Eye (tissue), 1 donor: ENCODE measurements at regions not wholly inside any gene's neighbourhood (a gene's known extent, or its start where the extent isn't known, plus 50 kb on each side); places are given as distances from the start of the nearest gene placed in this dataset.
"Not testable (repeated sequence)": the region's sequence is repeated elsewhere in the genome, so short reads cannot be mapped to it uniquely, and the experiment has no call there.

Experiments used
- DNase-seq: peaks from one replicate; pipeline ENCODE4 v3.0.0-alpha.2; 2015

GRCh38 chr15:70242951-70243685, 145.4 kb upstream of the TLE3 start:
- no peak for DNase-seq

DNA sequence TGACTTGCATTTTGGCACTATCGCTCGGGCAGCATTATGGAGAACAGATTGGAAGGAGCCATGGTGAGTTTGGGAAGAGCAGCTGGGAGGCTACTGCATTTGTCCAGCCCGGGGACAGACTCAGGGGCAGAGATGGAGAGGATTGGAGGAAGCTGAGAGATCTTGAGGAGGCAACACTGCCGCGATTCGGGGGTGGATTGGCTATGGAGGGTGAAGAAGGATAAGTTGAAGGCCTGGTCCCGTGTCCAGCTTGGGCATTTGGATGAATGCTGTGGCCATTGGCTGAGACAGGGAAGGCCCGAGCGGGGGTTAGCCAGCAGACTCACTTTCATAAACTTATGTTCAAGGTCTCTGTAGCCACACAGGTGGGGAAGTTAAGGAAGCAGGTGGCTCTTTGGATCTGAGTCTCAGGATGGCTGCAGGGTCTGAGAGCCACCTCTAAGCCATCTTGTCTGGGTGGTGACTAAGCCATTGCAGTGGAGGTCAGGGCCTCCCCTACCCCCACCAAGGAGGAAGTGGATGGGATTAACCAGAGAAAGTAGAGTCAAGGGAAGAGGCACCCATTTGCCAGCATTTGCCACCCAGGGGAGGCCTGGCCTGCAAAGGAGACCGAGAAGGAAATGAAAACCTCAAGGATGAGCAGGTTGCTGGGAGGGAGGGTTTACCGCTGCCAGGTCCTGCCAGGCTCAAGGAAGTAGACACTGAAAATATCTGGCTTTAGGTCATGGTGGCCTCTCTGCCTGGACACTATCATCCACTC, 144.0 kb upstream of the TLE3 start:
- DNase-seq = no peak

DNA sequence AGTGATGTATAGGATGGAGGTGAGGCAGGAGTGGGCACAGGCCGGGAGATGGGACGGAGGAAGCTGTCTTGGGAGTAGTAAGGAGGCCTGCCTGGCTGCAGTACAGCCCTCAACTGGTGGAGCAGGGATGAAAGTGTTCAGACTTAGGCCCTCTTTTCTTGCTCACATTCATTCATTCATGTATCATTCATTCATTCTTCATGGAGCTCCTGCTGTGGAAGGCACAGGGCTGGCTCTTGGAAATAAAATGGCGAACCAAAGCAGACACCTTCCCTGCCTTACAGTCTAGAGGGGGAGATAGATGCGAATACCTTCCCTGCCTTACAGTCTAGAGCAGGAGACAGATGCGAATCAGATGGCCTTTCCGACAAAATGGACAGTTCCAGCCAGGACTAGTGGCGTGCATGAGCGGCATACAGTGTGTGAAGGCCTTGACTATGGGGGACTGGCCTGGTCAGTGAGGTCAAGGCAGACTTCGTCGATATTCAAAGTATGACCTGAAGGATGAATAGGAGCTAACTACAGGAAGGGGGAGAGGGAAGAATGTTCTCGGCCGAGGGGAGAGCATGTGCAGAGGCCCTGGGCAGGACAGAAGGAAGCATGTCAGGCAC, 143.2 kb upstream of the TLE3 start:
- no peak for DNase-seq

DNA sequence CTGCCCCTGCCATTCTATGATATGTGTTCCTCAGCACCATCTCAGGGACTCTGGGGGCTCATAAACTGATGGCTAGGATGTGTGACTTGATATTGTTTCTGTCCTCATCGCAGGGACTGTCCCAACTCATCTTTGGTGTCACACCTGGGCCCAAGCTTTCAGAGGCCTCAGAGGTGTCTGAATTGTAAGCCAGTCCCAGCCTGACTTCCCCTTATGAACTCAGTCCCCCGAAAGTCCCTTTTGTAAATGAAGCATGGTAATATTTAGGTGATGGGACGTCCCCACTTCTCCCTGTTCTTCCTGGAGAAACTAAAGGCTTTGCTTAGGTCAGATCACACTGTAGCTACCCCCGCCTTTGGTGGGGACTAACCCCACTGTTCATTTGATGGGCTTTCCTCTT, 142.4 kb upstream of the TLE3 start:
- no peak for DNase-seq

DNA sequence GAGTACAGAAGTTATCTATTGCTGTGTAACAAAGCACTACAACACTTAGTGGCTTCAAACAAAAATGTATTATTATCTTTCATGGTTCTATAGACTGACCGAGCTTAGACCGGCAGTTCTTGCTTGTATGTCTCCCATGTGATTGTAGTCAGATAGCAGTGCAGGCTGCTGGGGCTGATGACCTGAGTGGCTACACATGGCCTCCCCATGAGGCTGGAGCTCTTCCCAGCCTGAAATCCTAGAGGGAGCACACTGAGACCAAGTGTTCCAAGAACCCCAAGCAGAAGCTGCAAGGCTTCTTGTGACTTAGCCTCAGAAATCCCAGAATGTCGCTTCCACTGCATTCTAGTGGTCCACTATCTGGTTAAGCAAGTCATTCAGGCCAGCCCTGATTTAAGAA, 141.2 kb upstream of the TLE3 start:
- DNase-seq = no peak

DNA sequence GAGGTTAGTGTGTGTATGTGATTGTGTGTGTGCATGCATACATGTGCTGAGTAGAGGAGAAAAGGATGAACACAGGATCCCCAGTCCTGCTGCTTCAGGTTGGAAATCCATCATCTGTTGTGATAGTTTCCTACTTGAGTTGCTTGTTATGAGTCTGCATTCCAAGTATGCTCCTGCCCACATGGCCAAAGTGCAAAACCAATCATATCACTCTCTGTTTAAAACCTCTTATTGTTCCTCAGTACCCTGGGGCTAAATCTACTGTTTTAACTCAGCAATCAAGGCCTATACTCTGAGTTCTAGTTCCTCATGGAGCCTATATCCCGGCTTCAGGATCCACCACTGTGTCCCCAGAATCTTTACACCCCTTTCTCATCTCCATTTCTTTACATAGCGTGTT, 139.9 kb upstream of the TLE3 start:
- DNase-seq = no peak

DNA sequence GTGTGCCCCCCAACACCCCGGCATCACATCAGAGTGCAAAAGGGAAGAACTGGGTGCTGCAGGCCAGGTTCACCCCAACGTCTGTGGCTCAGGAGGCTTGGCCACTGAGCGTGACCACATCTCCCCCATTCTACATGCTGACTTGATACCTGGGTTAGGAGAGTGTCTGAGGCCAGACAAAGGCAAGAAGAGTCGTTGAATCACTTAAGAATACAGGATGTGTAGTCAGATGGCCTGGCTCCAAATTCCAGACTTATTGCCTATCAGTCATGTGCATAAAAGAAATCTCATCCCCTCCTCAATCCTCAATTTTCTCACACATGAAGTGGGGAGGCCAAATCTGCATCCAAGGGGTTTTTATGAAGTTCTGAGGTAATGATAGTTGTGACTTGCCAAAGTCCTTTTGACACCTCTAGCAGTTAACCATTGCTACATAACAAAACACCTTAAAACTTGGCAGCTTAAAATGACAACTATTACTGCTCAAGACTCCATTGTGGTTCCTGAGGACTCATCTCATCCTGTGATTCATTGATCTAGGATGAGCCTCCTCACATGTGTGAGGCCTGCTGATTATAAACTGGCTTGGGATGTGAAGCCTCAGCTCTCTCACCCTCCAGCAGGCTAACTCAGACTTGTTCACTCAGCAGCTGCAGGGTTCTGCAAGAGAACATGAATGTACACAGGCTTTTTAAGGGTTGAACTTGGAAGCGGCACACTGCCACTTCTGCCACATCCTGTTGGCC, 138.8 kb upstream of the TLE3 start:
- no peak for DNase-seq

DNA sequence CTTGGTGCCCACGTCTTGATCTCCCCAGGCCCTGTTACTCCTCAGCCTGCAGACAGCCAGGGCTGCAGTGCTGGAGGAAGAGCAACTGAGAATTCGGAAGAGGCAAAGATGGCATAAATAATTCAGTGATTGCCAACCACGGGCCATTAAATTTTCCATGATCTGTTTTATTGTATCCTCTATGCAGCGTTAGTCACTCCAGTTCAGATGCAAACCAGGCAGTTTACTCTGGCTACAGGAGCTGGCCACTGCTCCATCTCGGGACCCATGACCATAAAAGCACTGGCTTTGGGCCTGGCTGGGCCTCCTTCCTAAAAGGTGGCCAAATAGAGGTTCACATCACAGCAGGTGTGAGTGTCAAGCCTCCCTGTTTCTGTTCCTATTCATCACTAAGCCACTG, 137.6 kb upstream of the TLE3 start:
- no peak for DNase-seq

DNA sequence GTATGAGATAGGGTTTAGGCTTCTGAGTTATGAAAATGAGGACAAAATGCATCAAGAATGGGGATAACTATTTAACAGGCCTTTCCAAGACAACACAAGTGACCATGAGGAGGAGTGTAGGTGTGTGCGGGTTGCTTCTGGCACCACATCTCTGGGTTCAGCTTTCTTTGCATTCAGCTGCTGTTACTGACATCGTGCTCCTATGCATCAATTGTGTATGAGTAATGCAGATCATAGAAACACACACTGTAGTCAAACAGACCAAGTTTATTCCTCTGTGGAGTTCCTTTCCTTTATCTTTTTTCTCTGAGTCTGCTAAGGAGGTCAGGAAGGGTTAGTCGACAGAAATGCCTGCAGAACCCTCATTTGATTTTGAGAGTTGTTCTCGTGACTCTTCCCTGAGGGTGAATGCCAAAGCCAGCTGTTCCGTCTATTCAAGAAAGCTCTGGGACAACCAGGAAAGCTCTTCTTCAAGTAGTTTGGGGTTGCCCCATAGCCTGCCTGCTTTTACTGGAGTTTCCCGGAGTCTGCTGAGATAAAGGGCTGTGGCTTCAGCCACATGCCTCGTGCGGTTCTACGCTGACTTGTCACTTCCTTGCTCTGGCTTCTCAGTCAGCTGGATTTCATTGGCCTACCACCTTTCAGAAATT, 136.7 kb upstream of the TLE3 start:
- DNase-seq = no peak

DNA sequence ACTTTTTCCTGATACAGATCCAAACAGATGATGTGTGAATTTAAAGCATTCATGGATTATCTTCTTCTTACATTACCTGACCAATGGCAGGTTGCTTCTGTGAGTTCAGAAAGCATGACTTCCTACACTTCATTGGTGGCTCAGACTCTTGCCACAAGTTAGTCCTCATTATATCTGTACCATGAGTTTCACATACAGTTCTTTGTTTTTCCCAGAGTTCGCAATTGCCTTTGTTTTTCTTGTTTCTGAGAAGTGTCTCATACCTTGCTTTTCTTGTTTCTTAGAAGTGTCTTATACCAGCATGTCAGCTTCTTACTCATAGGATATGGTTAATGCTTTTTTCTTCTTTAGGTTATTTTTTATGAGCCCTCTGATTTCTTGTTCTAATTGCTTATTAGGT, 133.8 kb upstream of the TLE3 start:
- DNase-seq = no peak

DNA sequence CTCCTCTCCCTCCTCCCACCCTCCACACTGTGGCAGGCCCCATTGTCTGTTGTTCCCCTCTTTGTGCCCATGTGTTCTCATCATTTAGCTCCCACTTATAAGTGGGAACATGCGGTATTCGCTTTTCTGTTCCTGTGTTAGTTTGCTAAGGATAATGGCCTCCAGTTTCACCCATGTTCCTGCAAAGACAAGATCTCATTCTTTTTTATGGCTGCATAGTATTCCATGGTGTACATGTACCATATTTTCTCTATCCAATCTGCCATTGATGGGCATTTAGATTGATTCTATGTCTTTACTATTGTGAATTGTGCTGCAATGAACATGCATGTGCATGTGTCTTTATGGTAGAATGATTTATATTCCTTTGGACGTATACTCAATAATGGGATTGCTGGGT, 130.2 kb upstream of the TLE3 start:
- not testable (repeated sequence) for DNase-seq

DNA sequence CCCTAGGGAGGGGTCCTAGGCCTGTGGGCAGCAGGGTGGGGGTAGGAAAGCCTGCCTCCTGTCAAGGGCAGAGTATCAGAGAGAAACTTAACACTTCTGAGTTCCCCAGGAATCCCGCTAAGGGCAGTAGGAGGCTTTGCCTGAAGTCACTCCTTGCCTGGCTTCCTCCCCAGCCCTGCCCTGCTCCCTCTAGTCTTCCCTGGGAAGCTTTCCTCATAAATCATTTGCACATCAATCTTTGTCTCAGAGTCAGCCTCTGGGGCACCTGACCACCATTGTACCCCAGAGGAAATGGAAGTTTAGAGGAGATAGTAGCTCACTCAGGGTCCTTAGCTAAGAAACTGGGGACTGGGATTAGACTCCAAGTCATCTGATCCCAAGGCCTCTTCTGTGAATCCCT, 129.4 kb upstream of the TLE3 start:
- no peak for DNase-seq

DNA sequence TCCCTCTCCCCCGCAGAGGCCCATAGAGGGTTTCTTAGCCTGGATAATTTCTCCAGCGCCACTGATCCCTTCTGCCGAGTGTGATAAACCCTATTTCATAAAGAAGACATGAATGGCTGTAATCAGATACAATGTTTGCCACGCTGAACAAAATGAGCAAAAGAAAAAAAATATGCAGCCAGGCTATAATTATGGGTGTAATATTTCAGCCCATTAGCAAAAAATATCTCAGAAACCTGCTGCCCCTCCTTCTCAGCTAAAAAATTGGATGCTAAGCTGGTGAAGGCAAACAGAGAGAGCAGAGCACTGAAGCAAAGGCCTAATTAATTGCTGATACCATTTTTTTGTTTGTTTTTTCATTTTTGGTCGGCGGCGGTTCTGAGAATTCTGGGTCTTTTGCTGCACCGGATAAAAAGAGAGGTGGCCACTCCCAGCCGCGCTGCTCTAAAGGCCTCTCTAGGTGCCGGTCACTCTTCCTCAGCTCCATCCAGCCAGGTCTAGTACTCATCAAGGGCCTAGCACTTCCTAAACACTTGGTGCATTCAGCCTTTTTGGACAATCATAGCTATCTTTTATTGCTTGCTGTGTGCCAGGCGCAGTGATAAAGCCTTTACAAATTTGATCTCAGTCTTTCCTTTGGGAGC, 128.7 kb upstream of the TLE3 start:
- DNase-seq = no peak

- no peak for DNase-seq
Measured at GRCh38 chr15:70225416-70225815, 127.7 kb upstream of the TLE3 start.

- DNase-seq = no peak
Measured at GRCh38 chr15:70222606-70223005, 124.9 kb upstream of the TLE3 start.

DNA sequence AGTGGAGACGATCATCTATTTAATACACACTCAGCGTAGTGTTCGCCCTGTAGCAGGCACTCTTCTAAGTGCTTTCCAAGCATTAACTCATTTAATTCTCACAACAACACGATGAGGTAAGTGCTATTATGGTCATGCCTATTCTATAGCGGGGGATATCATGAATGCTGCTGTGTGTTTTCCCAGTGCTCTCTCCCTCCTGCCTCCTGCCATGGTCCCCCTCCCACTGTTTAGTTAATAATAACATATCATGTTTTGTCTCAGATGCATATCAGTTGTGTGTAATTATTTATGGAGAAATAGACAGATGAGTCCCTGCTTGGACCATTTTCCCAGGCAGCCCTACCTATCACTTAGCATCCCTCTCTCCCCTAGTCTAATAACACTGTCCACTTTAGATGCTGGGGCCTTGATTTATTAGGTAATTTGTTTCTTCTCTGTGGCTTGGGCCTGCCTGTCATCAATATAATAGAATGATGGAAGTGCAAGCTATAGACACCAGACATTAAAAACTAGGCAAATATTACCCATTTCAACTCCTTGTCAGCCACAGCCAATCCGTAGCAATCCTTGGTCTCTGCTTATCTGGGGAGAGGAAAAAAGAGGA, 122.9 kb upstream of the TLE3 start:
- no peak for DNase-seq

GRCh38 chr15:70219966-70220365, 122.2 kb upstream of the TLE3 start:
- DNase-seq = no peak

DNA sequence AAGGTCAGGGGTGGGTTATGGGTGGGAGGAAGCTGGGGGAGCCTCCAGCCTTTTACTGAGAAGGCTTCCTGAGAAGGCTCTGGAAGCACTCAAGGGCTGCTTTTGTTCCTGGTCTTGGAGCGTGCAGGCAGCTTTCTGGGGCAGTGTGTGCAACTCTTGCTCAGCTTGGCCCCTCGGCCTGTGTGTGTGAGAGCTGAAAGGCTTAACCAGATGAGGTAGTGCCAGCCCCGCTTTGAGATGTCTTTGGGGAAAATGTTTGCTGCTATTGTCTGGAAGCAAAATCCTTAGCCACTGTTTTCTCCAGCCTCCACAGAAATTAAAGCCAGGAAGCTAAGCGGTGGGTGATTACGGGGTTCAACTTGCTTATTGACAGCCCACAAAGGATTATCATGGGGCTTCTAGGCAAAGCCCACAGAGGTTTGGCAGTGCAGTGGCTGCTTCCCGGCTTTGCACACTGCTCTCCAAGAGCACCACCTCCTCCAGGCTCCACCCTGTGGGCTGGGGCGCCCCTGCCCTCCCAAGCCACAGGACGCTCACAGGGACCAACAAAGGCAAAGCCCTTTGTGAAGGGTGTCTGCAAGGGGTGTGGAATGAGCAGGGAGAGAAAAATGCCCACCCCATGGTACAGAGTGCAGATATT, 121.7 kb upstream of the TLE3 start:
- DNase-seq = peak; percentile 71

- peak; percentile 57 for DNase-seq
Measured at GRCh38 chr15:70217226-70218160, 119.8 kb upstream of the TLE3 start.

DNA sequence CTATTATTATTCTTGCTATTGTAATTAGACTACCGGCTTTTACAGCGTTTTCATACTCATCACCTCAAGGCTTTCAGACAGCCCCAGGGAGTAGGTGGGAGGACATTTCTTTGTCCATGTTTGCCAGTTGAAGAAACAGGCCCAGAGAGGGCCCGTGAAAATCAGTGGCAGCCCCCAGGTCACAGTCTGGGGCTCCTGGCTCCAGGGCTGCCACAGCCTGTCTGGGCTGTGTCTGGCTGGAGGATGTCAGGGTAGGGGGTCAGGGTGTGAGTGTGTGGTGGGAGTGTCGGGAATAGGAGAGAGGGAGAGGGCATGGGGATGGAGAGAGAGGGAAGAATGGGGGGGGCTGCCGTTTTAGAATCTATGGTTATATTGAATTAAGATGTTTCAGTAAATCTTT, 118.2 kb upstream of the TLE3 start:
- no peak for DNase-seq
